ENCODE measurements at regions not wholly inside any gene's neighbourhood (a gene's known extent, or its start where the extent isn't known, plus 50 kb on each side); places are given as distances from the start of the nearest gene placed in this dataset.
"Not testable (repeated sequence)": the region's sequence is repeated elsewhere in the genome, so short reads cannot be mapped to it uniquely, and the experiment has no call there.

DNA sequence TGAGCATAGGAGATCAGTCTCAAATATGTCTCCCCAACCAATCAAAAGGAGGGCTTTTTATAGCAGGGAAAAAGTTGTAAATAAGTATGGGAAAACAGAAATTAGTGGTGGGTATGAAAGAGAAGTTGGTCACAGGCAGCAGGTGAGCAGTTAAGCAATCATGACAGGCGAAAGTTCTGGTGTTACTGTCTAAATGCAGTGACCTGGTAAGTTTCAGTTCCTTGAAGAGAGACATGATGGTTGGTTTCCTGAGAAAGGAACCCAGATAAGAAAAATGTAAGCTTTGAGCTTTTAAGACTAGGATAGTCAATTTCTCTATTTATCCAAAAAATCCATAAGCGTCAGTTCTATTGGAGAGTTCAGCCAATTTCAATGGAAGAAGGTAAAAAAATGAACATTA is 466.2 kb upstream of the FLRT2 start:
- Histone ChIP-seq H3K27me3 (replicated peaks in 1 of 2; ENCODE audit: control insufficient read depth in 2 of 2, extremely low read depth in 1 of 2, insufficient read depth in 2 of 2, low read length in 1 of 2) (no peaks in the 10 kb centered on the region), H3K4me1 (ENCODE audit: control insufficient read depth in 1 of 2, extremely low read depth in 1 of 2, insufficient read depth in 2 of 2, low read length in 2 of 2) (no peaks in the 10 kb centered on the region), H3K27ac (ENCODE audit: low read length) (no peak overlapping the region), H3K4me3 (ENCODE audit: control insufficient read depth in 1 of 2, extremely low read depth in 1 of 2, low read length in 1 of 2) (no peak overlapping the region), H3K9me3 (no peaks in the 10 kb centered on the region), H3K36me3 (ENCODE audit: control insufficient read depth in 2 of 2, extremely low read depth in 1 of 2, insufficient read depth in 1 of 2, low read length in 1 of 2) (no peaks in the 10 kb centered on the region)
- H3K27me3 Mint-ChIP-seq: no peaks in the 10 kb centered on the region
- no peaks in the 10 kb centered on the region for H3K4me1 Mint-ChIP-seq
- no peak overlapping the region for H3K27ac Mint-ChIP-seq
- ATAC-seq (replicated peaks in 1 of 4): no peak
- no peaks in the 10 kb centered on the region for H3K36me3 Mint-ChIP-seq
- WGBS (ENCODE audit: insufficient coverage): 67% methylated on average over 1 of the region's 2 CpGs
- CTCF ChIA-PET: no interaction called here
- no peak for DNase-seq
- H3K4me3 Mint-ChIP-seq: no peak overlapping the region
- POLR2A ChIA-PET: no interaction called here
- peaks cover 15 to 32% (median 15%) of the 10 kb centered on the region in 3 donors for H3K9me3 Mint-ChIP-seq

DNA sequence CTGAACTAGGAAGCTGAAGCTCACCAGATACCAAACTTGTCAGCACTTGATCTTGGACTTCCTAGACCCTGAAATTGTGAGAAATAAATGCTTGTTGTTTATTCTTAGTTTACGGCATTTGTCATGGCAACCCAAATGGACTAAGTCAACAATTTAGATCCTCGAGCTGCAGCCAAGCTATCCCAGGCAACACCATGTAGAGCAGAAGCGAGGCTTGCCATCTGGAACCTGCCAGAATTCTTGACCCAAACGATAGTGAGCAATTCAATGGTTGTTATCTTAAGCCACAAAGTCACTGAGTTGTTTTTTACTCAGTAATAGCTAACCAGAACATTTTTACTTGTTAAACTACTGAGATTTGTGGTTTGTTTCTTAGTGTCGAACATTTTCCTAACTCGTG is 458.5 kb upstream of the FLRT2 start:
- no peak for DNase-seq
- H3K4me3 ChIP-seq (ENCODE audit: control insufficient read depth in 1 of 2, extremely low read depth in 1 of 2, low read length in 1 of 2): no peak overlapping the region
- ChIA-PET POLR2A (no interaction called here), CTCF (no interaction called here)
- Mint-ChIP-seq H3K27ac (no peak overlapping the region), H3K9me3 (peaks cover 7 to 10% (median 8%) of the 10 kb centered on the region in 3 donors), H3K27me3 (no peaks in the 10 kb centered on the region), H3K36me3 (no peaks in the 10 kb centered on the region), H3K4me3 (no peak overlapping the region), H3K4me1 (no peaks in the 10 kb centered on the region)
- H3K36me3 ChIP-seq (ENCODE audit: control insufficient read depth in 2 of 2, extremely low read depth in 1 of 2, insufficient read depth in 1 of 2, low read length in 1 of 2): no peaks in the 10 kb centered on the region
- no peaks in the 10 kb centered on the region for H3K27me3 ChIP-seq (replicated peaks in 1 of 2; ENCODE audit: control insufficient read depth in 2 of 2, extremely low read depth in 1 of 2, insufficient read depth in 2 of 2, low read length in 1 of 2)
- H3K4me1 ChIP-seq (ENCODE audit: control insufficient read depth in 1 of 2, extremely low read depth in 1 of 2, insufficient read depth in 2 of 2, low read length in 2 of 2): no peaks in the 10 kb centered on the region
- H3K27ac ChIP-seq (ENCODE audit: low read length): no peak overlapping the region
- 92% methylated on average over 2 of the region's 6 CpGs for WGBS (ENCODE audit: insufficient coverage)
- no peak for ATAC-seq (replicated peaks in 1 of 4)
- no peaks in the 10 kb centered on the region for H3K9me3 ChIP-seq

DNA sequence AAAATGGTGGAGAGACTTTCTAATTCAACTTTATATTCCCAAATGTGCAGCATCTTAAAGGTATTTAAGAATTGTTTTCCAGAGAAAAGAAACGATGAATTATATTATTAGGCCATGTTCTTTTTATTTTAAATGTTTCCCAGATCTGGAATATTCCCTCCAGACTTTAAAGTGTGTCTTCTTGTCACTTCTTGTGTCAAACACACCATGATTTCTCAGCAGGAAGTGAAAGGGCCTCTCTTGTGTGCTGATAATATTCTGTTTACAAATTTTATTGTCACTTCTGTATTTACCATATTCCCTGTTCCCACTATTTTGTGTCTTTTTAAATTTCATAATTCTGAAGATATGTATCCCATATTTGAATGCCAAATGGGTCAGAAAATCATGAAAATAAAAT is 455.0 kb upstream of the FLRT2 start:
- Histone ChIP-seq H3K9me3 (no peaks in the 10 kb centered on the region), H3K4me3 (ENCODE audit: control insufficient read depth in 1 of 2, extremely low read depth in 1 of 2, low read length in 1 of 2) (no peak overlapping the region), H3K27me3 (replicated peaks in 1 of 2; ENCODE audit: control insufficient read depth in 2 of 2, extremely low read depth in 1 of 2, insufficient read depth in 2 of 2, low read length in 1 of 2) (no peaks in the 10 kb centered on the region), H3K36me3 (ENCODE audit: control insufficient read depth in 2 of 2, extremely low read depth in 1 of 2, insufficient read depth in 1 of 2, low read length in 1 of 2) (no peaks in the 10 kb centered on the region), H3K4me1 (ENCODE audit: control insufficient read depth in 1 of 2, extremely low read depth in 1 of 2, insufficient read depth in 2 of 2, low read length in 2 of 2) (no peaks in the 10 kb centered on the region), H3K27ac (ENCODE audit: low read length) (no peak overlapping the region)
- Mint-ChIP-seq H3K4me3 (no peak overlapping the region), H3K27ac (no peak overlapping the region), H3K27me3 (no peaks in the 10 kb centered on the region), H3K4me1 (no peaks in the 10 kb centered on the region), H3K36me3 (no peaks in the 10 kb centered on the region), H3K9me3 (peaks cover 6 to 10% (median 8%) of the 10 kb centered on the region in 3 donors)
- ATAC-seq (replicated peaks in 1 of 4): no peak
- WGBS (ENCODE audit: insufficient coverage): no CpG with 5 or more reads among the region's 1 CpG
- ChIA-PET POLR2A (no interaction called here), CTCF (no interaction called here)
- no peak for DNase-seq

DNA sequence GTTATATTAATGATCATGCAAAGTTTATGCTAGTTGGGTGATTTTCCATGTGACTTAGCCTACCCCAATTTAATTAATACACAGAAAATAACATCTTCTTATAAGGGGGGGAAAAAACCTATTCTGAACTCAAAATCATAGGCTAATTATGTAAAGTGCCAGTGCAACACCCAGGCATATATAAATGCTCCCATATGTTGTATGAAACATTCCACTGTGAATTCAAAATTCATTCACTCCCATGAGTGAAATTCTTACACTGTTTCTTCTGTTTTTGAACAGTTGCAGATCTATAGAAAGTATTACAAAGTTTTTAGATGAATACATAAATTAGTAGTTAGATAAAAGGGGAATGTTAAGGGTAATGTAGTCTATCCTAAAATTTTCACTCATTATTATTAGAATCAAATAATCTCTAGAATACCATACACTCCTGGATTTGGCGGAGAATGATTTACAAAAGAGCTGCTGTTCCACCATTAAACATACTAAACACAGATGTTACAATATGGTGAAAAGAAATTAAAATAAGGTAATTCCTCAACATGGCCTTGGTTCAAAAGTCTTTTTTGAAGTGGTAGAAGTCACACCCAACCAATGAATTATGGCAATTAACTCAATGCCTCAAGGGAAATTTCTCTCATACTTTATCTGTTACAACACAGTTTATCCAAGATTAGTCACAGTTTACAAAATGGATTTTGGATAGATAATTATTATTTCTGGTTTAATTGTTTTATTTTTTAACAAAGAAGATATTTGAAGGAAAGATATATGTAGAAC is 454.1 kb upstream of the FLRT2 start:
- no peak overlapping the region for H3K4me3 ChIP-seq (ENCODE audit: control insufficient read depth in 1 of 2, extremely low read depth in 1 of 2, low read length in 1 of 2)
- DNase-seq (no peak), ATAC-seq (replicated peaks in 1 of 4) (no peak)
- CTCF ChIA-PET: no interaction called here
- H3K27me3 ChIP-seq (replicated peaks in 1 of 2; ENCODE audit: control insufficient read depth in 2 of 2, extremely low read depth in 1 of 2, insufficient read depth in 2 of 2, low read length in 1 of 2): no peaks in the 10 kb centered on the region
- Mint-ChIP-seq H3K27ac (no peak overlapping the region), H3K4me1 (no peaks in the 10 kb centered on the region), H3K36me3 (no peaks in the 10 kb centered on the region), H3K27me3 (no peaks in the 10 kb centered on the region), H3K9me3 (peaks cover 3 to 10% (median 6%) of the 10 kb centered on the region in 3 donors), H3K4me3 (no peak overlapping the region)
- POLR2A ChIA-PET: no interaction called here
- no CpG with 5 or more reads among the region's 1 CpG for WGBS (ENCODE audit: insufficient coverage)
- H3K9me3 ChIP-seq: no peaks in the 10 kb centered on the region
- no peaks in the 10 kb centered on the region for H3K4me1 ChIP-seq (ENCODE audit: control insufficient read depth in 1 of 2, extremely low read depth in 1 of 2, insufficient read depth in 2 of 2, low read length in 2 of 2)
- H3K36me3 ChIP-seq (ENCODE audit: control insufficient read depth in 2 of 2, extremely low read depth in 1 of 2, insufficient read depth in 1 of 2, low read length in 1 of 2): no peaks in the 10 kb centered on the region
- no peak overlapping the region for H3K27ac ChIP-seq (ENCODE audit: low read length)

DNA sequence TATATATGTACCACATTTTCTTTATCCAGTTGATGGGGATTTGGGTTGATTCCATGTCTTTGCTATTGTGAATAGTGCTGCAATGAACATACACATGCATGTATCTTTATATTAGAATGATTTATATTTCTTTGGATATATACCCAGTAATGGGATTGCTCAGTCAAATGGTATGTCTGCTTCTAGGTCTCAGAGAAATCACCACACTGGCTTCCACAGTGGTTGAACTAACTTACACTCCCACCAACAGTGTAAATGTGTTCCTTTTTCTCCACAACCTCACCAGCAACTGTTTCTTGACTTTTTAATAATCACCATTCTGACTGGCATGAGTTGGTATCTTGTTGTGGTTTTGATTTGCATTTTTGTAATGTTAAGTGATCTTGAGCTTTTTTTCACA is 452.2 kb upstream of the FLRT2 start:
- H3K4me1 Mint-ChIP-seq; H3K27me3 Mint-ChIP-seq; POLR2A ChIA-PET; H3K9me3 ChIP-seq; ATAC-seq (replicated peaks in 1 of 4); DNase-seq; H3K27ac Mint-ChIP-seq; CTCF ChIA-PET; H3K36me3 Mint-ChIP-seq; H3K27me3 ChIP-seq (replicated peaks in 1 of 2; ENCODE audit: control insufficient read depth in 2 of 2, extremely low read depth in 1 of 2, insufficient read depth in 2 of 2, low read length in 1 of 2); H3K4me3 Mint-ChIP-seq; H3K27ac ChIP-seq (ENCODE audit: low read length); H3K4me1 ChIP-seq (ENCODE audit: control insufficient read depth in 1 of 2, extremely low read depth in 1 of 2, insufficient read depth in 2 of 2, low read length in 2 of 2); H3K4me3 ChIP-seq (ENCODE audit: control insufficient read depth in 1 of 2, extremely low read depth in 1 of 2, low read length in 1 of 2); H3K36me3 ChIP-seq (ENCODE audit: control insufficient read depth in 2 of 2, extremely low read depth in 1 of 2, insufficient read depth in 1 of 2, low read length in 1 of 2): not testable (repeated sequence)
- peaks cover 7 to 14% (median 10%) of the 10 kb centered on the region in 3 donors for H3K9me3 Mint-ChIP-seq

DNA sequence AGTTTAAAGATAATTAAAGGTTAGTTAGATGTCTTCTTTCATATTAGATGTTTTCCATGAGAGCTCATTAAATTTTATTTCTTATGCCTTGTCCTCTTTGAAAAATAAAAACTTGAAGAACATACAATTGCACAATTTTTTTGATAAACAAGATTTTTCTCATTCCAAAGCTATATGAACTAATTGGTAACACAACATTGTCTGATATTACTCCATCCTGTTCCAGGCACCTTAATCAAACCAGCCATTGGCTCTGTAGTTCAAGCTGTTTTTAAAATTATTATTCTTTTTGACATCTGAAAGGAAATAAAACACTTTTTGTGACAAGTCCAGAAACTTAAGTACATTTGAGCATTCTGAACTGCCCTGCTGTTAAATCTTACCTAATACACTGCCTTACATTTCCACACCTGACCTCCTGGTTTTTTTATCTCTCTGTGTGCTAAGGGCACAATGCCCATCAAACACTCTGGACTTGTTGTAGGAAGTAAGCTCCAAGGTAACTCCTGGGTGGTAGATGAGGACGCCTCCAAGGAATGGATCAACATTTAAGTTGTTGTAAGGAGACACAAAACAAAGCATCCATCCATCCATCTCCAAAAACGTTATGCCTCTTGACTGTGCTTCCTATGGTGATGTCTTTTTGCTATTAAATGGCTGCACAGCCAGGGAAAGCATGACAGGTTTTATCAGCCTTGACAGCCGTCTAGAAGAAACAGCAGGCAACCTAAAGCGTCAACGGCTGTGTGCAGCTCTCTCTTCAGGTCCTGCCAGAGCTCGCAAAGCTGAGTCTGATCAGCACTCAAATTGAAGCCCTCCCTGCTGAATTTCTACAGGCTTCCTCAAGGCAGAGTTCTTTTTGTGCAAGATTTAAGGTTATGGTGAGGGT is 449.9 kb upstream of the FLRT2 start:
- H3K36me3 ChIP-seq (ENCODE audit: control insufficient read depth in 2 of 2, extremely low read depth in 1 of 2, insufficient read depth in 1 of 2, low read length in 1 of 2): no peaks in the 10 kb centered on the region

More for the DNA sequence above, 449.9 kb upstream of the FLRT2 start:
- H3K9me3 ChIP-seq: no peaks in the 10 kb centered on the region
- 72% methylated on average over 4 of the region's 6 CpGs for WGBS (ENCODE audit: insufficient coverage)
- no peak overlapping the region for H3K4me3 Mint-ChIP-seq
- H3K27ac Mint-ChIP-seq: no peak overlapping the region
- no peaks in the 10 kb centered on the region for H3K36me3 Mint-ChIP-seq
- no peak for ATAC-seq (replicated peaks in 1 of 4)
- peaks cover 5 to 18% (median 7%) of the 10 kb centered on the region in 3 donors for H3K9me3 Mint-ChIP-seq
- no peaks in the 10 kb centered on the region for H3K4me1 ChIP-seq (ENCODE audit: control insufficient read depth in 1 of 2, extremely low read depth in 1 of 2, insufficient read depth in 2 of 2, low read length in 2 of 2)
- ChIA-PET CTCF (interaction anchor here in 1 of 2 donors (0.6 kb wide), 1 partner anchor 1064 kb away, joined by 4 read pairs; no protein-coding TSS in a partner anchor), POLR2A (interaction anchor here in 1 of 2 donors (0.6 kb wide), 1 partner anchor 69 kb away, joined by 4 read pairs; no protein-coding TSS in a partner anchor)
- H3K27me3 Mint-ChIP-seq: no peaks in the 10 kb centered on the region
- no peak overlapping the region for H3K4me3 ChIP-seq (ENCODE audit: control insufficient read depth in 1 of 2, extremely low read depth in 1 of 2, low read length in 1 of 2)
- no peaks in the 10 kb centered on the region for H3K4me1 Mint-ChIP-seq
- no peak overlapping the region for H3K27ac ChIP-seq (ENCODE audit: low read length)
- no peaks in the 10 kb centered on the region for H3K27me3 ChIP-seq (replicated peaks in 1 of 2; ENCODE audit: control insufficient read depth in 2 of 2, extremely low read depth in 1 of 2, insufficient read depth in 2 of 2, low read length in 1 of 2)
- DNase-seq: no peak
